H1 (cell line): ENCODE measurements at regions not wholly inside any gene's neighbourhood (a gene's known extent, or its start where the extent isn't known, plus 50 kb on each side); places are given as distances from the start of the nearest gene placed in this dataset.

Source experiments
- CTCF ChIA-PET: fragments of 300-600 bp; sonication (Branson Sonifier 250); formaldehyde crosslinking; loops from one replicate; lab custom pipeline; 2021; ENCODE audit not compliant: partially characterized antibody; lab: Charles Lee
- POLR2A ChIA-PET: fragments of 300-600 bp; sonication (Branson Sonifier 250); formaldehyde crosslinking; loops from one replicate; lab custom pipeline; 2021; ENCODE audit warnings: inconsistent platforms; ENCODE audit not compliant: partially characterized antibody; lab: Charles Lee
- DNase-seq, 2 experiments: peaks; one replicate each; pipeline versions ENCODE4 v3.0.0 to v3.0.0-alpha.2; 2010 to 2022; ENCODE audit warnings: low spot score in 2 of 2, low read depth in 1 of 2, mixed read lengths in 1 of 2
- FAIRE-seq: peaks from 2 replicates; lab custom pipeline; 2011; peaks lifted over from hg19 to GRCh38; lab: Jason Lieb, UNC
- H2AFZ ChIP-seq: 2 replicates; pipeline ENCODE4 v1.8.1; 2012; ENCODE audit warnings: low read length, inconsistent platforms
- H2AK5ac ChIP-seq: 2 replicates; pipeline ENCODE4 v1.6.1; 2013; ENCODE audit warnings: low read depth, low read length
- H2BK120ac ChIP-seq: replicated peaks from 2 replicates; pipeline ENCODE3; 2013; ENCODE audit warnings: low read depth, low read length, inconsistent platforms
- H2BK12ac ChIP-seq: 2 replicates; pipeline ENCODE4 v1.6.1; 2013; ENCODE audit warnings: low read depth, low read length
- H2BK15ac ChIP-seq: 2 replicates; pipeline ENCODE4 v1.6.1; 2013; ENCODE audit warnings: low read length
- H2BK20ac ChIP-seq: 2 replicates; pipeline ENCODE4 v1.6.1; 2013; ENCODE audit warnings: low read length
- H2BK5ac ChIP-seq: 2 replicates; pipeline ENCODE4 v1.6.1; 2013; ENCODE audit warnings: low read depth, low read length
- H3K14ac ChIP-seq: 2 replicates; pipeline ENCODE4 v1.6.1; 2013; ENCODE audit warnings: inconsistent platforms; ENCODE audit not compliant: insufficient read length
- H3K18ac ChIP-seq: 2 replicates; pipeline ENCODE4 v1.6.1; 2013; ENCODE audit warnings: low read length; ENCODE audit errors: extremely low read depth
- H3K23ac ChIP-seq: 2 replicates; pipeline ENCODE4 v1.6.1; 2013; ENCODE audit warnings: inconsistent platforms; ENCODE audit not compliant: insufficient read length
- H3K23me2 ChIP-seq: 2 replicates; pipeline ENCODE4 v1.6.1; 2013; ENCODE audit warnings: low read depth, low read length
- H3K27ac ChIP-seq: 2 replicates; pipeline ENCODE4 v1.6.1; 2011; ENCODE audit warnings: low read depth, low read length, inconsistent platforms
- H3K27me3 ChIP-seq, 4 experiments: replicated peaks in 1 of 4; 1 replicate in 1 of 4; 2 replicates in 3 of 4; pipeline versions ENCODE4 v1.6.1 to v1.8.1; 2011 to 2013; ENCODE audit warnings: low read length in 3 of 4, mild to moderate bottlenecking in 3 of 4, inconsistent platforms in 2 of 4, mixed read lengths in 2 of 4, moderate library complexity in 1 of 4; ENCODE audit not compliant: control insufficient read depth in 3 of 4, insufficient read depth in 3 of 4; ENCODE audit errors: extremely low read depth in 1 of 4
- H3K36me3 ChIP-seq, 4 experiments: 2 replicates each; pipeline versions ENCODE4 v1.6.1 to v1.8.1; 2011 to 2013; ENCODE audit warnings: mild to moderate bottlenecking in 4 of 4, low read length in 3 of 4, moderate library complexity in 2 of 4, control low read depth in 1 of 4, inconsistent platforms in 1 of 4; ENCODE audit not compliant: insufficient read depth in 4 of 4, control insufficient read depth in 2 of 4
- H3K4ac ChIP-seq: replicated peaks from 2 replicates; pipeline ENCODE3; 2013; ENCODE audit warnings: low read length, low read depth, mixed read lengths, inconsistent platforms; ENCODE audit not compliant: insufficient read length
- H3K4me1 ChIP-seq, 4 experiments: replicated peaks in 1 of 4; 1 replicate in 1 of 4; 2 replicates in 3 of 4; pipeline versions ENCODE4 v1.6.1 to v1.8.1; 2011 to 2013; ENCODE audit warnings: low read length in 3 of 4, inconsistent platforms in 2 of 4, mixed read lengths in 1 of 4; ENCODE audit not compliant: insufficient read depth in 4 of 4, control insufficient read depth in 3 of 4
- H3K4me2 ChIP-seq, 2 experiments: 2 replicates each; pipeline versions ENCODE4 v1.6.1 to v1.8.1; 2011 to 2013; ENCODE audit warnings: low read depth in 2 of 2, low read length in 2 of 2, control low read depth in 1 of 2, inconsistent platforms in 1 of 2, mild to moderate bottlenecking in 1 of 2; ENCODE audit not compliant: insufficient read depth in 1 of 2
- H3K4me3 ChIP-seq, 4 experiments: fragments of 200-600, 300-600 bp in 1 of 4; sonication (generic), shearing (Covaris generic), sonication (Bioruptor Twin) in 1 of 4; 2 replicates each; pipeline versions ENCODE4 v1.5.1 to v1.8.1; 2011 to 2016; ENCODE audit warnings: low read length in 4 of 4, low read depth in 3 of 4, control low read depth in 2 of 4, inconsistent platforms in 2 of 4, mild to moderate bottlenecking in 2 of 4, mixed read lengths in 1 of 4, moderate library complexity in 1 of 4; ENCODE audit not compliant: insufficient read depth in 2 of 4; ENCODE audit errors: extremely low read depth in 1 of 4
- H3K56ac ChIP-seq: replicated peaks from 2 replicates; pipeline ENCODE3; 2013; ENCODE audit warnings: low read depth, mild to moderate bottlenecking, mixed read lengths, low read length, inconsistent platforms; ENCODE audit not compliant: insufficient read length
- H3K79me1 ChIP-seq: 2 replicates; pipeline ENCODE4 v1.6.1; 2013; ENCODE audit warnings: low read depth, low read length, control low read depth
- H3K79me2 ChIP-seq, 2 experiments: 2 replicates each; pipeline versions ENCODE4 v1.6.1 to v1.8.1; 2012 to 2013; ENCODE audit warnings: low read length in 2 of 2, mild to moderate bottlenecking in 2 of 2, inconsistent platforms in 1 of 2; ENCODE audit not compliant: insufficient read depth in 2 of 2, control insufficient read depth in 1 of 2
- H3K9ac ChIP-seq, 4 experiments: replicated peaks in 1 of 4; 1 replicate in 1 of 4; 2 replicates in 3 of 4; pipeline versions ENCODE4 v1.6.1 to v1.8.1; 2011 to 2013; ENCODE audit warnings: low read depth in 3 of 4, low read length in 3 of 4, control low read depth in 2 of 4, mild to moderate bottlenecking in 2 of 4, moderate library complexity in 2 of 4, inconsistent platforms in 1 of 4; ENCODE audit errors: extremely low read depth in 1 of 4
- H3K9me3 ChIP-seq, 2 experiments: 2 replicates each; pipeline versions ENCODE4 v1.6.1 to v1.8.1; 2012 to 2013; ENCODE audit warnings: mild to moderate bottlenecking in 2 of 2, moderate library complexity in 2 of 2, control low read depth in 1 of 2, inconsistent platforms in 1 of 2, low read depth in 1 of 2, low read length in 1 of 2, mixed read lengths in 1 of 2; ENCODE audit not compliant: insufficient read depth in 2 of 2
- H4K20me1 ChIP-seq, 2 experiments: replicated peaks in 1 of 2; 2 replicates each; pipeline versions ENCODE3 to v1.8.1; 2011 to 2013; ENCODE audit warnings: inconsistent platforms in 2 of 2, low read length in 2 of 2, mild to moderate bottlenecking in 1 of 2; ENCODE audit not compliant: insufficient read depth in 2 of 2, control insufficient read depth in 1 of 2
- H4K5ac ChIP-seq: 2 replicates; pipeline ENCODE4 v1.6.1; 2013; ENCODE audit warnings: low read length, low read depth, mixed read lengths, inconsistent platforms; ENCODE audit not compliant: insufficient read length
- H4K8ac ChIP-seq: 2 replicates; pipeline ENCODE4 v1.8.0; 2013; ENCODE audit warnings: mild to moderate bottlenecking, moderate library complexity, low read length, inconsistent platforms; ENCODE audit not compliant: insufficient read depth; ENCODE audit errors: extremely low read depth
- H4K91ac ChIP-seq: replicated peaks from 2 replicates; pipeline ENCODE3; 2013; ENCODE audit warnings: low read length, mixed read lengths, inconsistent platforms; ENCODE audit not compliant: insufficient read length
- ATF3 ChIP-seq: IDR thresholded peaks from 2 replicates; pipeline ENCODE4 v1.6.1; 2011; ENCODE audit warnings: low read depth, mild to moderate bottlenecking, low read length; ENCODE audit not compliant: insufficient read depth
- CEBPB ChIP-seq: IDR thresholded peaks from 2 replicates; pipeline ENCODE4 v1.6.1; 2012; ENCODE audit warnings: low read depth, low read length
- EGR1 ChIP-seq: IDR thresholded peaks from 2 replicates; pipeline ENCODE4 v1.6.1; 2011; ENCODE audit warnings: low read depth, low read length, borderline replicate concordance
- EP300 ChIP-seq, 2 experiments: IDR thresholded peaks; 1 replicate in 1 of 2; 2 replicates in 1 of 2; pipeline ENCODE4 v1.6.1; 2011 to 2012; ENCODE audit warnings: low read depth in 2 of 2, low read length in 2 of 2, mild to moderate bottlenecking in 2 of 2, borderline replicate concordance in 1 of 2, inconsistent platforms in 1 of 2, moderate library complexity in 1 of 2
- GTF2F1 ChIP-seq: IDR thresholded peaks from 2 replicates; pipeline ENCODE4 v1.6.1; 2012; ENCODE audit warnings: low read depth, low read length, improper control_type of control experiment, borderline replicate concordance
- HDAC6 ChIP-seq: IDR thresholded peaks from one replicate; pipeline ENCODE4 v1.7.1; 2012; ENCODE audit warnings: low read depth, mild to moderate bottlenecking, inconsistent platforms, low read length, moderate library complexity
- JUND ChIP-seq: IDR thresholded peaks from 2 replicates; pipeline ENCODE4 v1.6.1; 2011; ENCODE audit warnings: mild to moderate bottlenecking, improper control_type of control experiment, low read length
- PHF8 ChIP-seq: fragments of 200-600 bp; sonication (generic); conservative IDR thresholded peaks from 2 replicates; pipeline ENCODE4 v1.7.1; 2012; ENCODE audit warnings: low read depth, mild to moderate bottlenecking, inconsistent platforms, low read length, moderate library complexity
- RBBP5 ChIP-seq: IDR thresholded peaks from 2 replicates; pipeline ENCODE4 v1.7.1; 2012; ENCODE audit warnings: low read depth, mild to moderate bottlenecking, inconsistent platforms, low read length, moderate library complexity, borderline replicate concordance
- SIN3A ChIP-seq, 2 experiments: IDR thresholded peaks in 1 of 2; conservative IDR thresholded peaks in 1 of 2; 2 replicates each; pipeline ENCODE4 v1.6.1; 2011 to 2012; ENCODE audit warnings: low read length in 2 of 2, improper control_type of control experiment in 1 of 2, low read depth in 1 of 2, mild to moderate bottlenecking in 1 of 2
- SIX5 ChIP-seq: IDR thresholded peaks from 2 replicates; pipeline ENCODE4 v1.6.1; 2011; ENCODE audit warnings: mild to moderate bottlenecking, low read depth, low read length
- SP2 ChIP-seq: IDR thresholded peaks from 2 replicates; pipeline ENCODE4 v1.6.1; 2012; ENCODE audit warnings: mild to moderate bottlenecking, low read length, inconsistent platforms
- TAF7 ChIP-seq: optimal IDR thresholded peaks from 2 replicates; pipeline ENCODE3; 2011; ENCODE audit warnings: low read depth, mild to moderate bottlenecking, inconsistent platforms, low read length, moderate library complexity, borderline replicate concordance
- YY1 ChIP-seq: IDR thresholded peaks from 2 replicates; pipeline ENCODE4 v1.6.1; 2011; ENCODE audit warnings: low read depth, mild to moderate bottlenecking, low read length
- WGBS, 2 experiments: shearing (Covaris generic) in 1 of 2; methylation state at CpG; one replicate each; pipeline versions ENCODE4 v1.1.6 to v1.1.7; 2013 to 2015; ENCODE audit warnings: low lambda C conversion rate in 2 of 2, mixed read lengths in 2 of 2, inconsistent platforms in 1 of 2, low coverage in 1 of 2, missing lambda C conversion rate in 1 of 2; ENCODE audit not compliant: insufficient replicate concordance in 2 of 2, insufficient coverage in 1 of 2, insufficient read length in 1 of 2; ENCODE audit errors: extremely low coverage in 1 of 2, missing lambda C conversion rate in 1 of 2; 5-methylcytosine and 5-hydroxymethylcytosine counted together

- H2BK12ac ChIP-seq, result no peak overlapping the region
- no peak overlapping the region for H3K14ac ChIP-seq
- no peak overlapping the region for H4K5ac ChIP-seq
- H3K23ac ChIP-seq, result no peak overlapping the region
- 89% methylated on average over 2 of the region's 2 CpGs; no CpG with 5 or more reads in 1 of the 2 experiments for WGBS, 2 experiments
- FAIRE-seq (no peak), DNase-seq (no peak)
- H2BK15ac ChIP-seq, result no peak overlapping the region
- no peaks in the 10 kb centered on the region for H4K20me1 ChIP-seq
- no peak overlapping the region for H3K18ac ChIP-seq
- H3K23me2 ChIP-seq, result no peaks in the 10 kb centered on the region
- no peak overlapping the region for H2BK5ac ChIP-seq
- no peak overlapping the region for H2AK5ac ChIP-seq
- H3K9ac ChIP-seq, result no peak overlapping the region
- CTCF ChIA-PET, result interaction anchor here (0.7 to 4.1 kb wide), 5 partner anchors 9 to 34 kb away, joined by 3 to 17 read pairs (median 4); no protein-coding TSS in a partner anchor
- H3K79me2 ChIP-seq, result no peaks in the 10 kb centered on the region
- H2BK120ac ChIP-seq, result no peak overlapping the region
- H3K4me2 ChIP-seq, result no peak overlapping the region
- H3K4ac ChIP-seq, result no peak overlapping the region
- H4K8ac ChIP-seq, result no peak overlapping the region
- H3K4me3 ChIP-seq, result no peak overlapping the region
- H3K9me3 ChIP-seq, result no peaks in the 10 kb centered on the region
- H3K79me1 ChIP-seq, result no peaks in the 10 kb centered on the region
- no peaks in the 10 kb centered on the region for H3K27me3 ChIP-seq
- H2BK20ac ChIP-seq, result no peak overlapping the region
- no peak overlapping the region for H4K91ac ChIP-seq
- H3K36me3 ChIP-seq, result no peaks in the 10 kb centered on the region
- H3K56ac ChIP-seq, result no peak overlapping the region
- POLR2A ChIA-PET, result no interaction called here
- no peak overlapping the region for H3K27ac ChIP-seq
- no peaks in the 10 kb centered on the region for H3K4me1 ChIP-seq
- H2AFZ ChIP-seq, result no peak overlapping the region
- TF ChIP-seq YY1 (no peak), TAF7 (peak; percentile 61), ATF3 (no peak), HDAC6 (no peak), EGR1 (no peak), SP2 (no peak), EP300 (IDR thresholded peaks at IDR 0.05; ENCODE audit: borderline replicate concordance in 1 of 2, low read depth in 2 of 2, low read length in 2 of 2) (no peak), GTF2F1 (no peak), JUND (no peak), SIX5 (no peak), SIN3A (conservative IDR thresholded peaks at IDR 0.05 in 1 of 2, IDR thresholded peaks at IDR 0.05 in 1 of 2; ENCODE audit: low read depth in 1 of 2, low read length in 2 of 2) (peak; percentile 93 to 94; a peak in 3 of 4 replicates), CEBPB (no peak), RBBP5 (no peak), PHF8 (no peak)
Observed at GRCh38 chr11:32198053-32198452, 107.2 kb downstream of the RCN1 start.
